HCT116 (cell line): ENCODE measurements at regions not wholly inside any gene's neighbourhood (a gene's known extent, or its start where the extent isn't known, plus 50 kb on each side); places are given as distances from the start of the nearest gene placed in this dataset.

Source experiments
- ATAC-seq: fragments of 200-7000 bp; cut with Tn5 transposase; 2 replicates; pipeline ENCODE4 v1.9.1; 2020; ENCODE audit warnings: mild to moderate bottlenecking, moderate library complexity
- BruUV-seq: library from RNA; stranded (reverse); fragments of 400-500 nt; replicated peaks from 2 replicates; lab custom pipeline; 2021; lab: Mats Ljungman, UMichigan
- CTCF ChIA-PET: fragments of 300-600 bp; sonication (Branson Sonifier 250); formaldehyde crosslinking; loops from one replicate; lab custom pipeline; 2021; ENCODE audit warnings: antibody characterized with exemption; lab: Charles Lee
- POLR2A ChIA-PET: fragments of 300-600, 350-600 bp; sonication (Branson Sonifier 250); formaldehyde crosslinking; loops from one replicate; lab custom pipeline; 2021; ENCODE audit warnings: antibody characterized with exemption; lab: Charles Lee
- RAD21 ChIA-PET, 2 experiments: fragments of 300-600 bp; sonication (Branson Sonifier 250); formaldehyde crosslinking; loops; one replicate each; lab custom pipeline; 2023; ENCODE audit warnings: low total read pairs in 2 of 2; ENCODE audit not compliant: uncharacterized antibody in 2 of 2, unreplicated experiment in 2 of 2, low non-redundant PET in 1 of 2; lab: Charles Lee
- DNase-seq: peaks from one replicate; pipeline ENCODE4 v3.0.0-alpha.2; 2010; ENCODE audit warnings: low read depth, low spot score
- H2AFZ ChIP-seq: fragments of 200-600 bp; shearing (Covaris generic), sonication (generic); 2 replicates; pipeline ENCODE4 v1.6.1; 2017; ENCODE audit warnings: low read depth, mixed run types, mixed read lengths, antibody characterized with exemption, low read length; ENCODE audit not compliant: poor library complexity, severe bottlenecking
- H3K27ac ChIP-seq: 2 replicates; pipeline ENCODE4 v1.5.1; 2012; ENCODE audit warnings: low read depth, low read length
- H3K27me3 ChIP-seq: fragments of 200-600 bp; sonication (generic); 2 replicates; pipeline ENCODE4 v1.6.1; 2016; ENCODE audit warnings: mixed run types, low read length, mixed read lengths; ENCODE audit not compliant: insufficient read depth
- H3K36me3 ChIP-seq, 2 experiments: fragments of 200-500 bp in 1 of 2; fragments of 200-600 bp in 1 of 2; sonication (Bioruptor generic) in 1 of 2; sonication (generic) in 1 of 2; 2 replicates each; pipeline versions ENCODE4 v1.5.1 to v1.6.1; 2014 to 2016; ENCODE audit warnings: low read length in 2 of 2, inconsistent platforms in 1 of 2, mixed read lengths in 1 of 2, mixed run types in 1 of 2; ENCODE audit not compliant: insufficient read depth in 2 of 2, control insufficient read depth in 1 of 2
- H3K4me1 ChIP-seq, 2 experiments: fragments of 200-600 bp in 1 of 2; sonication (generic) in 1 of 2; 2 replicates each; pipeline versions ENCODE4 v1.5.1 to v1.6.1; 2012 to 2017; ENCODE audit warnings: low read length in 2 of 2, inconsistent platforms in 1 of 2, mild to moderate bottlenecking in 1 of 2, mixed read lengths in 1 of 2, mixed run types in 1 of 2, moderate library complexity in 1 of 2; ENCODE audit not compliant: insufficient read depth in 2 of 2, control insufficient read depth in 1 of 2
- H3K4me2 ChIP-seq: fragments of 200-600 bp; sonication (generic); 2 replicates; pipeline ENCODE4 v1.6.1; 2017; ENCODE audit warnings: mixed run types, low read length, mixed read lengths
- H3K4me3 ChIP-seq, 2 experiments: fragments of 200-600 bp in 1 of 2; sonication (generic) in 1 of 2; replicated peaks in 1 of 2; 2 replicates each; pipeline ENCODE4 v1.5.1; 2011 to 2016; ENCODE audit warnings: low read length in 2 of 2, control low read depth in 1 of 2, low read depth in 1 of 2, mild to moderate bottlenecking in 1 of 2, mixed read lengths in 1 of 2, mixed run types in 1 of 2
- H3K79me2 ChIP-seq: fragments of 200-600 bp; sonication (generic); 2 replicates; pipeline ENCODE4 v1.6.1; 2017; ENCODE audit warnings: mild to moderate bottlenecking, mixed run types, low read length, moderate library complexity, mixed read lengths; ENCODE audit not compliant: insufficient read depth
- H3K9ac ChIP-seq: fragments of 200-600 bp; sonication (generic); 2 replicates; pipeline ENCODE4 v1.6.1; 2016; ENCODE audit warnings: low read length, mixed read lengths
- H3K9me2 ChIP-seq: fragments of 200-600 bp; sonication (generic), shearing (Covaris generic); 2 replicates; pipeline ENCODE4 v1.6.1; 2017; ENCODE audit warnings: mixed run types, mild to moderate bottlenecking, moderate library complexity; ENCODE audit not compliant: insufficient read depth
- H3K9me3 ChIP-seq, 2 experiments: fragments of 200-500 bp in 1 of 2; fragments of 200-600 bp in 1 of 2; sonication (Bioruptor generic) in 1 of 2; sonication (generic) in 1 of 2; 2 replicates each; pipeline ENCODE4 v1.6.1; 2014 to 2017; ENCODE audit warnings: low read length in 2 of 2, mixed read lengths in 2 of 2, inconsistent platforms in 1 of 2, low read depth in 1 of 2, mild to moderate bottlenecking in 1 of 2, mixed run types in 1 of 2, moderate library complexity in 1 of 2; ENCODE audit not compliant: control insufficient read depth in 1 of 2, insufficient read depth in 1 of 2
- H4K20me1 ChIP-seq: fragments of 200-600 bp; sonication (generic), shearing (Covaris generic); 2 replicates; pipeline ENCODE4 v1.6.1; 2017; ENCODE audit warnings: mixed run types, mild to moderate bottlenecking, moderate library complexity; ENCODE audit not compliant: insufficient read depth
- CBX3 ChIP-seq: IDR thresholded peaks from 2 replicates; pipeline ENCODE4 v1.6.1; 2012; ENCODE audit warnings: low read depth
- ELF1 ChIP-seq: IDR thresholded peaks from 2 replicates; pipeline ENCODE4 v1.6.1; 2012; ENCODE audit warnings: low read depth, borderline replicate concordance
- EZH2phosphoT487 ChIP-seq: fragments of 200-600 bp; IDR thresholded peaks from 2 replicates; pipeline ENCODE4 v1.6.1; 2018; ENCODE audit warnings: antibody characterized with exemption, borderline replicate concordance
- JUND ChIP-seq: IDR thresholded peaks from 2 replicates; pipeline ENCODE4 v1.6.1; 2012
- POLR2A ChIP-seq: IDR thresholded peaks from 2 replicates; pipeline ENCODE4 v1.7.0; 2011; ENCODE audit warnings: borderline replicate concordance; ENCODE audit not compliant: insufficient read depth, insufficient read length; ENCODE audit errors: extremely low read depth
- RAD21 ChIP-seq: IDR thresholded peaks from 2 replicates; pipeline ENCODE4 v1.6.1; 2012; ENCODE audit warnings: low read depth, mild to moderate bottlenecking
- SIN3A ChIP-seq: IDR thresholded peaks from 2 replicates; pipeline ENCODE4 v1.6.1; 2012; ENCODE audit warnings: low read depth
- SP1 ChIP-seq: IDR thresholded peaks from 2 replicates; pipeline ENCODE4 v1.6.1; 2012; ENCODE audit warnings: low read depth
- SRF ChIP-seq: IDR thresholded peaks from 2 replicates; pipeline ENCODE4 v1.6.1; 2012; ENCODE audit warnings: low read depth
- TCF7L2 ChIP-seq: IDR thresholded peaks from 2 replicates; pipeline ENCODE4 v1.7.0; 2011; ENCODE audit warnings: borderline replicate concordance, inconsistent platforms; ENCODE audit not compliant: insufficient read depth, insufficient read length; ENCODE audit errors: extremely low read depth
- ZFX ChIP-seq: fragments of 450-650 bp; IDR thresholded peaks from 2 replicates; pipeline ENCODE4 v1.6.1; 2017
- ZNF274 ChIP-seq: fragments of 200-500 bp; sonication (Bioruptor generic); IDR thresholded peaks from 2 replicates; pipeline ENCODE4 v1.6.1; 2014; ENCODE audit warnings: mild to moderate bottlenecking, low read depth, low read length, inconsistent platforms
- intact Hi-C: fragments of 100-400 bp; cut with micrococcal nuclease; formaldehyde crosslinking; loops from 2 replicates; pipeline ENCODE4 v1.10.0; 2022
- TF ChIP-seq, protein P1 (sequence below): IDR thresholded peaks from 2 replicates; pipeline ENCODE4 v1.6.1; 2012; ENCODE audit warnings: low read depth
- TF ChIP-seq, protein P2 (sequence below): IDR thresholded peaks from 2 replicates; pipeline ENCODE4 v1.6.1; 2012
- TF ChIP-seq, protein P3 (sequence below): IDR thresholded peaks from 2 replicates; pipeline ENCODE4 v1.6.1; 2012
- TF ChIP-seq, protein P4 (sequence below): IDR thresholded peaks from 2 replicates; pipeline ENCODE4 v1.6.1; 2011; ENCODE audit warnings: mild to moderate bottlenecking, low read length, moderate library complexity; ENCODE audit not compliant: insufficient replicate concordance; ENCODE audit errors: extremely low read depth
- TF ChIP-seq, protein P5 (sequence below), 3 experiments: fragments of 200-600 bp in 1 of 3; sonication (generic) in 1 of 3; IDR thresholded peaks in 2 of 3; conservative IDR thresholded peaks in 1 of 3; 2 replicates each; pipeline ENCODE4 v1.5.1; 2012 to 2017; ENCODE audit warnings: low read depth in 2 of 3, low read length in 2 of 3, antibody characterized with exemption in 1 of 3, borderline replicate concordance in 1 of 3, control low read depth in 1 of 3, mild to moderate bottlenecking in 1 of 3, mixed read lengths in 1 of 3, mixed run types in 1 of 3, moderate library complexity in 1 of 3; ENCODE audit not compliant: insufficient read depth in 1 of 3

DNA sequence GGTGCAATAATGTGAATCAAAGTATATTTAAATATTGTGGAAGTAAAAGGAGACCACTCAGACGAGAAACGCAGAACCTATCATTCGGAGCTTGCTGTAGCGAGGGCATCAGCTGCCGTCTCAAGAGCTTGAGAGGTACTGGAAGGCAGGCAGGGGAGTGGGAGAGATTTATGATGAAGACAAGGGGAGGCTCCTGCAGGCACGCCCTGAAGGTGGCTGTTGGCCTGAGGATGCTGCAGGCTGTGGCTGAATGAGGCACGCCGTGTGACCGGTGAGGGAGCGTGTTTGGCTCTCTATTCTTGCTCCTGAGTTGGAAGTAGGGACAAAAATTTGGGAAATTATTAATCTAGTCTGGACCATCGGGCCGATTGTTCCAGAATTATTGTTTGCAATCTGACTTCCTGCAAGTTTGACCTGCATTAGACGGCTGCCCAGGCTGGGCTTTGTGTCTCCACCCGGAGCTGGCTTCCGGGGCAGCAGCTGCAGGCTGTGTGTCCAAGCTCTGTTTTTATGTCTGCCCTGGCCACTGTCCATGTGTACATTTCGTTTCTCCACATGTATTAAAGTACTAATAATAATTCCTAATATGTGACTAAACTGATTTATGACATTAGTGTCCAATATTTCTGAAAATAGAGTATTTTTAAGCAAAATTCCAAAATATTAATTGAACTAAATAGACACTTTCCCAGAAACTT lies 91.1 kb upstream of the ANKRD10 start:
- no peak overlapping the region for H2AFZ ChIP-seq
- peaks cover 9 to 42% of the 10 kb centered on the region in 2 experiments for H3K4me1 ChIP-seq
- peak overlapping the region; percentile 43 for H3K27ac ChIP-seq
- H3K4me3 ChIP-seq = peak overlapping the region in 1 of 2 experiments; percentile 1; a peak in 1 of 4 replicates
- RAD21 ChIA-PET = no interaction called here
- no peaks in the 10 kb centered on the region for H4K20me1 ChIP-seq
- ATAC-seq (peak; percentile 64), DNase-seq (no peak)
- H3K9me3 ChIP-seq = no peaks in the 10 kb centered on the region
- TF ChIP-seq CBX3 (peak; percentile 20; the same call in 1 of the 2 replicates), EZH2phosphoT487 (no peak), TCF7L2 (no peak), POLR2A (peak; percentile 33), SIN3A (no peak), ZFX (no peak), SP1 (no peak), JUND (no peak), SRF (no peak), ELF1 (no peak), RAD21 (0 out of 2 replicates have a peak, but pooled peaks have one; percentile 3), ZNF274 (no peak)
- TF ChIP-seq, protein P1, sequence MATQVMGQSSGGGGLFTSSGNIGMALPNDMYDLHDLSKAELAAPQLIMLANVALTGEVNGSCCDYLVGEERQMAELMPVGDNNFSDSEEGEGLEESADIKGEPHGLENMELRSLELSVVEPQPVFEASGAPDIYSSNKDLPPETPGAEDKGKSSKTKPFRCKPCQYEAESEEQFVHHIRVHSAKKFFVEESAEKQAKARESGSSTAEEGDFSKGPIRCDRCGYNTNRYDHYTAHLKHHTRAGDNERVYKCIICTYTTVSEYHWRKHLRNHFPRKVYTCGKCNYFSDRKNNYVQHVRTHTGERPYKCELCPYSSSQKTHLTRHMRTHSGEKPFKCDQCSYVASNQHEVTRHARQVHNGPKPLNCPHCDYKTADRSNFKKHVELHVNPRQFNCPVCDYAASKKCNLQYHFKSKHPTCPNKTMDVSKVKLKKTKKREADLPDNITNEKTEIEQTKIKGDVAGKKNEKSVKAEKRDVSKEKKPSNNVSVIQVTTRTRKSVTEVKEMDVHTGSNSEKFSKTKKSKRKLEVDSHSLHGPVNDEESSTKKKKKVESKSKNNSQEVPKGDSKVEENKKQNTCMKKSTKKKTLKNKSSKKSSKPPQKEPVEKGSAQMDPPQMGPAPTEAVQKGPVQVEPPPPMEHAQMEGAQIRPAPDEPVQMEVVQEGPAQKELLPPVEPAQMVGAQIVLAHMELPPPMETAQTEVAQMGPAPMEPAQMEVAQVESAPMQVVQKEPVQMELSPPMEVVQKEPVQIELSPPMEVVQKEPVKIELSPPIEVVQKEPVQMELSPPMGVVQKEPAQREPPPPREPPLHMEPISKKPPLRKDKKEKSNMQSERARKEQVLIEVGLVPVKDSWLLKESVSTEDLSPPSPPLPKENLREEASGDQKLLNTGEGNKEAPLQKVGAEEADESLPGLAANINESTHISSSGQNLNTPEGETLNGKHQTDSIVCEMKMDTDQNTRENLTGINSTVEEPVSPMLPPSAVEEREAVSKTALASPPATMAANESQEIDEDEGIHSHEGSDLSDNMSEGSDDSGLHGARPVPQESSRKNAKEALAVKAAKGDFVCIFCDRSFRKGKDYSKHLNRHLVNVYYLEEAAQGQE = no peak
- TF ChIP-seq, protein P2, sequence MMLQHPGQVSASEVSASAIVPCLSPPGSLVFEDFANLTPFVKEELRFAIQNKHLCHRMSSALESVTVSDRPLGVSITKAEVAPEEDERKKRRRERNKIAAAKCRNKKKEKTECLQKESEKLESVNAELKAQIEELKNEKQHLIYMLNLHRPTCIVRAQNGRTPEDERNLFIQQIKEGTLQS = no peak
- TF ChIP-seq, protein P3, sequence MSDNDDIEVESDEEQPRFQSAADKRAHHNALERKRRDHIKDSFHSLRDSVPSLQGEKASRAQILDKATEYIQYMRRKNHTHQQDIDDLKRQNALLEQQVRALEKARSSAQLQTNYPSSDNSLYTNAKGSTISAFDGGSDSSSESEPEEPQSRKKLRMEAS = 0 out of 2 replicates have a peak, but pooled peaks have one; percentile 20
- TF ChIP-seq, protein P4, sequence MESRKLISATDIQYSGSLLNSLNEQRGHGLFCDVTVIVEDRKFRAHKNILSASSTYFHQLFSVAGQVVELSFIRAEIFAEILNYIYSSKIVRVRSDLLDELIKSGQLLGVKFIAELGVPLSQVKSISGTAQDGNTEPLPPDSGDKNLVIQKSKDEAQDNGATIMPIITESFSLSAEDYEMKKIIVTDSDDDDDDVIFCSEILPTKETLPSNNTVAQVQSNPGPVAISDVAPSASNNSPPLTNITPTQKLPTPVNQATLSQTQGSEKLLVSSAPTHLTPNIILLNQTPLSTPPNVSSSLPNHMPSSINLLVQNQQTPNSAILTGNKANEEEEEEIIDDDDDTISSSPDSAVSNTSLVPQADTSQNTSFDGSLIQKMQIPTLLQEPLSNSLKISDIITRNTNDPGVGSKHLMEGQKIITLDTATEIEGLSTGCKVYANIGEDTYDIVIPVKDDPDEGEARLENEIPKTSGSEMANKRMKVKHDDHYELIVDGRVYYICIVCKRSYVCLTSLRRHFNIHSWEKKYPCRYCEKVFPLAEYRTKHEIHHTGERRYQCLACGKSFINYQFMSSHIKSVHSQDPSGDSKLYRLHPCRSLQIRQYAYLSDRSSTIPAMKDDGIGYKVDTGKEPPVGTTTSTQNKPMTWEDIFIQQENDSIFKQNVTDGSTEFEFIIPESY = no peak
- TF ChIP-seq, protein P5, sequence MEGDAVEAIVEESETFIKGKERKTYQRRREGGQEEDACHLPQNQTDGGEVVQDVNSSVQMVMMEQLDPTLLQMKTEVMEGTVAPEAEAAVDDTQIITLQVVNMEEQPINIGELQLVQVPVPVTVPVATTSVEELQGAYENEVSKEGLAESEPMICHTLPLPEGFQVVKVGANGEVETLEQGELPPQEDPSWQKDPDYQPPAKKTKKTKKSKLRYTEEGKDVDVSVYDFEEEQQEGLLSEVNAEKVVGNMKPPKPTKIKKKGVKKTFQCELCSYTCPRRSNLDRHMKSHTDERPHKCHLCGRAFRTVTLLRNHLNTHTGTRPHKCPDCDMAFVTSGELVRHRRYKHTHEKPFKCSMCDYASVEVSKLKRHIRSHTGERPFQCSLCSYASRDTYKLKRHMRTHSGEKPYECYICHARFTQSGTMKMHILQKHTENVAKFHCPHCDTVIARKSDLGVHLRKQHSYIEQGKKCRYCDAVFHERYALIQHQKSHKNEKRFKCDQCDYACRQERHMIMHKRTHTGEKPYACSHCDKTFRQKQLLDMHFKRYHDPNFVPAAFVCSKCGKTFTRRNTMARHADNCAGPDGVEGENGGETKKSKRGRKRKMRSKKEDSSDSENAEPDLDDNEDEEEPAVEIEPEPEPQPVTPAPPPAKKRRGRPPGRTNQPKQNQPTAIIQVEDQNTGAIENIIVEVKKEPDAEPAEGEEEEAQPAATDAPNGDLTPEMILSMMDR (IDR thresholded peaks at IDR 0.05 in 2 of 3, conservative IDR thresholded peaks at IDR 0.05 in 1 of 3; ENCODE audit: borderline replicate concordance in 1 of 3, insufficient read depth in 1 of 3, low read depth in 2 of 3, low read length in 2 of 3) = no peak
- H3K4me2 ChIP-seq = peak overlapping the region; percentile 60
- no peaks in the 10 kb centered on the region for H3K9me2 ChIP-seq
- no peaks in the 10 kb centered on the region for H3K79me2 ChIP-seq
- CTCF ChIA-PET = no interaction called here
- H3K27me3 ChIP-seq = no peaks in the 10 kb centered on the region
- intact Hi-C loops = no loop called here
- peak overlapping the region; percentile 43 for H3K9ac ChIP-seq
- H3K36me3 ChIP-seq = no peaks in the 10 kb centered on the region
- POLR2A ChIA-PET = no interaction called here
- BruUV-seq = TSS peak; percentile 91
